ENCODE measurements at regions not wholly inside any gene's neighbourhood (a gene's known extent, or its start where the extent isn't known, plus 50 kb on each side); places are given as distances from the start of the nearest gene placed in this dataset.

- TF ChIP-seq CTCF (IDR thresholded peaks at IDR 0.05; ENCODE audit: insufficient read depth, low read length, poor library complexity, severe bottlenecking) (no peak), EZH2phosphoT487 (conservative IDR thresholded peaks at IDR 0.05; ENCODE audit: low read length) (no peak)
- H4K20me1 ChIP-seq (ENCODE audit: low read depth, low read length), result no peaks in the 10 kb centered on the region
- 0 out of 2 replicates have a peak, but pooled peaks cover 3% of the 10 kb centered on the region for H3F3A ChIP-seq (ENCODE audit: insufficient read depth)
- no peaks in the 10 kb centered on the region for H3K79me2 ChIP-seq (ENCODE audit: insufficient read depth, low read length)
- peak overlapping the region; percentile 30 for H3K4me2 ChIP-seq (ENCODE audit: low read depth, low read length, poor library complexity, severe bottlenecking)
- H2AFZ ChIP-seq (ENCODE audit: low read depth, low read length, severe bottlenecking), result peak overlapping the region; percentile 56
- no peaks in the 10 kb centered on the region for H3K36me3 ChIP-seq (ENCODE audit: low read length)
- no peak overlapping the region for H3K27ac ChIP-seq (ENCODE audit: low read depth, low read length)
- no peak overlapping the region for H3K9ac ChIP-seq (ENCODE audit: low read length)
- no peaks in the 10 kb centered on the region for H3K27me3 ChIP-seq (ENCODE audit: low read length)
- no peak overlapping the region for H3K4me3 ChIP-seq (ENCODE audit: insufficient read depth, low read length, poor library complexity, severe bottlenecking)
- H3K9me2 ChIP-seq (replicated peaks; ENCODE audit: insufficient read depth, low read length), result no peaks in the 10 kb centered on the region
- H3K9me3 ChIP-seq (ENCODE audit: insufficient read depth, low read length), result no peaks in the 10 kb centered on the region
Observed at GRCh38 chr4:175946472-175947116, 119.0 kb upstream of the WDR17 start.

GRCh38 chr4:175947117-175947722 is 118.4 kb upstream of the WDR17 start:
- TF ChIP-seq EZH2phosphoT487 (conservative IDR thresholded peaks at IDR 0.05; ENCODE audit: low read length) (no peak), CTCF (IDR thresholded peaks at IDR 0.05; ENCODE audit: insufficient read depth, low read length, poor library complexity, severe bottlenecking) (peak; percentile 59)
- Histone ChIP-seq H3K79me2 (ENCODE audit: insufficient read depth, low read length) (no peaks in the 10 kb centered on the region), H4K20me1 (ENCODE audit: low read depth, low read length) (no peaks in the 10 kb centered on the region), H3K27ac (ENCODE audit: low read depth, low read length) (no peak overlapping the region), H3K36me3 (ENCODE audit: low read length) (no peaks in the 10 kb centered on the region), H3K9me2 (replicated peaks; ENCODE audit: insufficient read depth, low read length) (no peaks in the 10 kb centered on the region), H3K9ac (ENCODE audit: low read length) (no peak overlapping the region), H3K27me3 (ENCODE audit: low read length) (no peaks in the 10 kb centered on the region), H3K4me3 (ENCODE audit: insufficient read depth, low read length, poor library complexity, severe bottlenecking) (no peak overlapping the region), H3K9me3 (ENCODE audit: insufficient read depth, low read length) (no peaks in the 10 kb centered on the region), H2AFZ (ENCODE audit: low read depth, low read length, severe bottlenecking) (peak overlapping the region; percentile 56), H3F3A (ENCODE audit: insufficient read depth) (0 out of 2 replicates have a peak, but pooled peaks cover 3% of the 10 kb centered on the region), H3K4me2 (ENCODE audit: low read depth, low read length, poor library complexity, severe bottlenecking) (peak overlapping the region; percentile 30)

DNA sequence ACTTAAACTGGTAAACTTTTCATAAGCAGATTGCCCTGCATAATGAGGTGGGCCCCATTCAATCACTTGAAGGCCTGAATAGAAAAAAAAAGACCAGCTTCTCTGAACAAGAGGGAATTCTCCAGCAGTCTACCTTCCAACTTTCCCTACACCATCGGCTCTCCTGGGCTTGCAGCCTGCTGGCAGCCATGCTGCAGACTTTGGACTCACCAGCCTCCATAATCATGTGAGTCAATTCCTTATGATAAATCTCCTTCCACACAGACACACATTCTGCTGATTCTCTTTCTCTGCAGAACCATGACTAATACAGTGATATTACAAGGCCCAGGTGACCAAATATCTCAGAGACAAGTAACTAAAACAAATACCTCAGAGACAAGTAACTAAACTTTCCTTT is 113.8 kb upstream of the WDR17 start:
- Histone ChIP-seq H3K36me3 (ENCODE audit: low read length) (no peaks in the 10 kb centered on the region), H3K9me3 (ENCODE audit: insufficient read depth, low read length) (no peaks in the 10 kb centered on the region), H3F3A (ENCODE audit: insufficient read depth) (0 out of 2 replicates have a peak, but pooled peaks cover 3% of the 10 kb centered on the region), H3K27me3 (ENCODE audit: low read length) (no peaks in the 10 kb centered on the region), H2AFZ (ENCODE audit: low read depth, low read length, severe bottlenecking) (no peak overlapping the region), H3K4me2 (ENCODE audit: low read depth, low read length, poor library complexity, severe bottlenecking) (no peak overlapping the region), H3K9ac (ENCODE audit: low read length) (no peak overlapping the region), H3K27ac (ENCODE audit: low read depth, low read length) (no peak overlapping the region), H3K9me2 (replicated peaks; ENCODE audit: insufficient read depth, low read length) (no peaks in the 10 kb centered on the region), H4K20me1 (ENCODE audit: low read depth, low read length) (no peaks in the 10 kb centered on the region), H3K79me2 (ENCODE audit: insufficient read depth, low read length) (no peaks in the 10 kb centered on the region), H3K4me3 (ENCODE audit: insufficient read depth, low read length, poor library complexity, severe bottlenecking) (no peak overlapping the region)
- TF ChIP-seq EZH2phosphoT487 (conservative IDR thresholded peaks at IDR 0.05; ENCODE audit: low read length) (no peak), CTCF (IDR thresholded peaks at IDR 0.05; ENCODE audit: insufficient read depth, low read length, poor library complexity, severe bottlenecking) (no peak)
